Keratinocyte (primary cell): ENCODE measurements at regions not wholly inside any gene's neighbourhood (a gene's known extent, or its start where the extent isn't known, plus 50 kb on each side); places are given as distances from the start of the nearest gene placed in this dataset.

ENCODE experiments used
- EZH2 ChIP-seq: IDR thresholded peaks from one replicate; pipeline ENCODE4 v1.6.1; 2012; ENCODE audit warnings: inconsistent platforms, mild to moderate bottlenecking, low read length, moderate library complexity
- TF ChIP-seq, protein P1 (sequence below), 3 experiments: IDR thresholded peaks in 1 of 3; conservative IDR thresholded peaks in 1 of 3; optimal IDR thresholded peaks in 1 of 3; 2 replicates in 2 of 3; 3 replicates in 1 of 3; pipeline versions ENCODE3 to v1.5.1; 2011; ENCODE audit warnings: low read length in 3 of 3, mild to moderate bottlenecking in 3 of 3, moderate library complexity in 2 of 3, control low read depth in 1 of 3, inconsistent platforms in 1 of 3; ENCODE audit not compliant: insufficient read depth in 2 of 3; ENCODE audit errors: extremely low read depth in 1 of 3

DNA sequence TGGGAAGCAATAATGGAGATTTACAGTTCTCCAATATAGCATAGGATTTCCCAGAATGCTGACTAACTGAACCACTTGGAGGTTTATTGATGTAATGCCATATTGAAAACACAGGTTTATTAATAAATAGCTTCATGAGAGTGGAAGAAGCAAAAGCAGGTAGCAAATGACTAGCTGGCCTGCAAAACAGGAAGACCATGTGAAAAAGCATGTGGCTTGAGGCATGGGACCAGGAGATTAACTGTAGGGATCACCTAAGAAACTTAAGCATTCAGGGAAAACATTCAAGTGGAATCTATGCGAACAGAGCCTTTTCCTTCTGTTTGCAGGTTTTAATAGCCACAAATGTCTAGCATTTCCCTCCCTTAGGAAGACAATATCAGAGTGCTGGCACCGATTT is 679.7 kb downstream of the ZEB2 start:
- TF ChIP-seq EZH2: no peak
- TF ChIP-seq, protein P1, sequence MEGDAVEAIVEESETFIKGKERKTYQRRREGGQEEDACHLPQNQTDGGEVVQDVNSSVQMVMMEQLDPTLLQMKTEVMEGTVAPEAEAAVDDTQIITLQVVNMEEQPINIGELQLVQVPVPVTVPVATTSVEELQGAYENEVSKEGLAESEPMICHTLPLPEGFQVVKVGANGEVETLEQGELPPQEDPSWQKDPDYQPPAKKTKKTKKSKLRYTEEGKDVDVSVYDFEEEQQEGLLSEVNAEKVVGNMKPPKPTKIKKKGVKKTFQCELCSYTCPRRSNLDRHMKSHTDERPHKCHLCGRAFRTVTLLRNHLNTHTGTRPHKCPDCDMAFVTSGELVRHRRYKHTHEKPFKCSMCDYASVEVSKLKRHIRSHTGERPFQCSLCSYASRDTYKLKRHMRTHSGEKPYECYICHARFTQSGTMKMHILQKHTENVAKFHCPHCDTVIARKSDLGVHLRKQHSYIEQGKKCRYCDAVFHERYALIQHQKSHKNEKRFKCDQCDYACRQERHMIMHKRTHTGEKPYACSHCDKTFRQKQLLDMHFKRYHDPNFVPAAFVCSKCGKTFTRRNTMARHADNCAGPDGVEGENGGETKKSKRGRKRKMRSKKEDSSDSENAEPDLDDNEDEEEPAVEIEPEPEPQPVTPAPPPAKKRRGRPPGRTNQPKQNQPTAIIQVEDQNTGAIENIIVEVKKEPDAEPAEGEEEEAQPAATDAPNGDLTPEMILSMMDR (optimal IDR thresholded peaks at IDR 0.05 in 1 of 3, IDR thresholded peaks at IDR 0.05 in 1 of 3, conservative IDR thresholded peaks at IDR 0.05 in 1 of 3; ENCODE audit: extremely low read depth in 1 of 3, insufficient read depth in 2 of 3, low read length in 3 of 3): no peak
